NCI-H2107 treated with DMSO at 0.1 percent for 48 hours (cell line): ENCODE measurements at regions not wholly inside any gene's neighbourhood (a gene's known extent, or its start where the extent isn't known, plus 50 kb on each side); places are given as distances from the start of the nearest gene placed in this dataset.

ENCODE experiments used
- DNase-seq: peaks from one replicate; lab custom pipeline; 2025; ENCODE audit not compliant: unreplicated experiment; lab: John Stamatoyannopoulos, UW

- DNase-seq = no peak
Observed at GRCh38 chr16:54346041-54346440, 59.5 kb upstream of the IRX3 start.

GRCh38 chr16:54344646-54345630 is 58.4 kb upstream of the IRX3 start:
- no peak for DNase-seq

DNA sequence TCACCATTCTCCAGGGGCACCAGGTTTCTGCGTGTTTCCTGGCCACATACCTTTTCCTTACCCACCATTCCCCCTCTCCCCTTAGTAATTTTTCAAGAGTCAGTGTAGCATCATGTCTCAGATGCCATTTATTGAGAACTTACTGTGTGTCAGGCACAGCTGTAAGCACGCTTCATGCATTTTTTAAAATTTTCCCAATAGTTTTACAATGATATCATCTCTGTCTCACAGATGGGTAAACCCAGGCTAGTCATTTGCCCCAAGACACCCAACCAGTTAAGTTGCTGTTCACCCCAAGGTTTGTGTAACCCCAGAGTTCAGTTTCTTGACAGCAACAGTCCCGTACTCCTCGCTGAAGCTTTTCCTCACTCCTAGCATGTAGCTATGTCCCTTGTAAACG is 56.4 kb upstream of the IRX3 start:
- DNase-seq = no peak

DNA sequence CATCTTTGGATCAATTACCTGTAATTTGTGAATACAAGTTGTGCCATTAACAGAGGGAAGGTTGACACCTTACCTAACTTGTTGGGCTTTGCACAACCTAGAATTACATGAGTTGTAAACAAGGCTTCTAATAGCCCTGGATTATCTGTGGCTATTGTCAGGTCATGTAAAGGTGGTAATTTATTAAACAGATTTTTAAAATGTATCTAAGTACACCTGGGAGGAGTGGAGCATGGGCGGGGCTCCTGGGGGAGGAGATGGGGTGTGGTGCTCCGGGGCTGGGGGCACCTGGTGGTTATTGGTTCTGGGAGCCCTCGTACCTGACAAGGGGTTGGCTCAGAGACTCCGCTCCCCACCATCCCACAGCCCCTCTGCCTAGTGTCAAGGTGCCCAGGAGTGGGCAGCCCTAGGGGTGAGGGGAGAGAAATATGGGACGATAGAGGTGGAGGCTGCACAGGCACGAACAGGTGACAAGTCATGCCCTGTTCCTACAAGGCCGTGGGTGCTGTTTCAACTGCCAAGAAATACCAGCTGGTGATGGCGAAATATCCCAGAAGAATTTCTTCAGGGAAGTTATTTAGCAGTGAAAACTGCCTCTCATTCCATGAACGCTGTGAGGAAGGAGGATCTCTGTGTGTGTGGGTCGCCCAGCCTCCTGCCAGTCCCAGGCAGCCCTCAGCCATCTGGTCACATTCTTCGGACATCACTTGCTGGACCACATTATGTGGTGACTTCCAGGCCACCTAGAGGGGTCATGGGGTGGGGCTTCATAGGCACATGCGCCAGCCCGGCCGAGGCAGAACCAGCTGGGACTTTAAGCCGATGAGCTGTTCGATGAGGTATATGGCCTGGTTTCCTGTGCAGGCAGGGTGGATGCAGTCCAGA is 55.5 kb upstream of the IRX3 start:
- DNase-seq = no peak

DNA sequence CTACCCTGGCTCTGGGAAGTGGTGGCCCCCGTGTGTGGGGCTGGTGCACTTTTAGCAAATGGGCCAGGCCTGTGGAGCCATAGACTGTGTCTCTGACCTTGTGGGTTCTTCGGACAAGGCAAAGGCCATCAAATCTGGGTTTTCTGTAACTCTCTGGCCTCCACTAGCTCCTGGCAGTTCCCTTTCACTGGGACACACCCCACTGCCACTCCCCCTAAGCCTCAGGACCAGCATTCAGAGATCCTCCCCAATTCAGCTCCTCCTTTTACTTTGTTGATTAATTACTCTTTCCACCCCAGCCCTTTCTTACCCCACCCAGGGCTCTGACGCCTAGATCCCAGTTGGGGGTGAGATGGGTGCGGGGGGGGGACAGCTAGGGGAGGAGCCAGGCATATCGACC is 53.9 kb upstream of the IRX3 start:
- no peak for DNase-seq

GRCh38 chr16:54336631-54337204 is 50.1 kb upstream of the IRX3 start:
- no peak for DNase-seq
